H1 (cell line): ENCODE measurements at regions not wholly inside any gene's neighbourhood (a gene's known extent, or its start where the extent isn't known, plus 50 kb on each side); places are given as distances from the start of the nearest gene placed in this dataset.

ENCODE experiments used
- CTCF ChIA-PET: fragments of 300-600 bp; sonication (Branson Sonifier 250); formaldehyde crosslinking; loops from one replicate; lab custom pipeline; 2021; ENCODE audit not compliant: partially characterized antibody; lab: Charles Lee
- POLR2A ChIA-PET: fragments of 300-600 bp; sonication (Branson Sonifier 250); formaldehyde crosslinking; loops from one replicate; lab custom pipeline; 2021; ENCODE audit warnings: inconsistent platforms; ENCODE audit not compliant: partially characterized antibody; lab: Charles Lee
- DNase-seq, 2 experiments: peaks; one replicate each; pipeline versions ENCODE4 v3.0.0 to v3.0.0-alpha.2; 2010 to 2022; ENCODE audit warnings: low spot score in 2 of 2, low read depth in 1 of 2, mixed read lengths in 1 of 2
- FAIRE-seq: peaks from 2 replicates; lab custom pipeline; 2011; peaks lifted over from hg19 to GRCh38; lab: Jason Lieb, UNC
- H2AFZ ChIP-seq: 2 replicates; pipeline ENCODE4 v1.8.1; 2012; ENCODE audit warnings: low read length, inconsistent platforms
- H2AK5ac ChIP-seq: 2 replicates; pipeline ENCODE4 v1.6.1; 2013; ENCODE audit warnings: low read depth, low read length
- H2BK120ac ChIP-seq: replicated peaks from 2 replicates; pipeline ENCODE3; 2013; ENCODE audit warnings: low read depth, low read length, inconsistent platforms
- H2BK12ac ChIP-seq: 2 replicates; pipeline ENCODE4 v1.6.1; 2013; ENCODE audit warnings: low read depth, low read length
- H2BK15ac ChIP-seq: 2 replicates; pipeline ENCODE4 v1.6.1; 2013; ENCODE audit warnings: low read length
- H2BK20ac ChIP-seq: 2 replicates; pipeline ENCODE4 v1.6.1; 2013; ENCODE audit warnings: low read length
- H2BK5ac ChIP-seq: 2 replicates; pipeline ENCODE4 v1.6.1; 2013; ENCODE audit warnings: low read depth, low read length
- H3K14ac ChIP-seq: 2 replicates; pipeline ENCODE4 v1.6.1; 2013; ENCODE audit warnings: inconsistent platforms; ENCODE audit not compliant: insufficient read length
- H3K18ac ChIP-seq: 2 replicates; pipeline ENCODE4 v1.6.1; 2013; ENCODE audit warnings: low read length; ENCODE audit errors: extremely low read depth
- H3K23ac ChIP-seq: 2 replicates; pipeline ENCODE4 v1.6.1; 2013; ENCODE audit warnings: inconsistent platforms; ENCODE audit not compliant: insufficient read length
- H3K23me2 ChIP-seq: 2 replicates; pipeline ENCODE4 v1.6.1; 2013; ENCODE audit warnings: low read depth, low read length
- H3K27ac ChIP-seq: 2 replicates; pipeline ENCODE4 v1.6.1; 2011; ENCODE audit warnings: low read depth, low read length, inconsistent platforms
- H3K27me3 ChIP-seq, 4 experiments: replicated peaks in 1 of 4; 1 replicate in 1 of 4; 2 replicates in 3 of 4; pipeline versions ENCODE4 v1.6.1 to v1.8.1; 2011 to 2013; ENCODE audit warnings: low read length in 3 of 4, mild to moderate bottlenecking in 3 of 4, inconsistent platforms in 2 of 4, mixed read lengths in 2 of 4, moderate library complexity in 1 of 4; ENCODE audit not compliant: control insufficient read depth in 3 of 4, insufficient read depth in 3 of 4; ENCODE audit errors: extremely low read depth in 1 of 4
- H3K36me3 ChIP-seq, 4 experiments: 2 replicates each; pipeline versions ENCODE4 v1.6.1 to v1.8.1; 2011 to 2013; ENCODE audit warnings: mild to moderate bottlenecking in 4 of 4, low read length in 3 of 4, moderate library complexity in 2 of 4, control low read depth in 1 of 4, inconsistent platforms in 1 of 4; ENCODE audit not compliant: insufficient read depth in 4 of 4, control insufficient read depth in 2 of 4
- H3K4ac ChIP-seq: replicated peaks from 2 replicates; pipeline ENCODE3; 2013; ENCODE audit warnings: low read length, low read depth, mixed read lengths, inconsistent platforms; ENCODE audit not compliant: insufficient read length
- H3K4me1 ChIP-seq, 4 experiments: replicated peaks in 1 of 4; 1 replicate in 1 of 4; 2 replicates in 3 of 4; pipeline versions ENCODE4 v1.6.1 to v1.8.1; 2011 to 2013; ENCODE audit warnings: low read length in 3 of 4, inconsistent platforms in 2 of 4, mixed read lengths in 1 of 4; ENCODE audit not compliant: insufficient read depth in 4 of 4, control insufficient read depth in 3 of 4
- H3K4me2 ChIP-seq, 2 experiments: 2 replicates each; pipeline versions ENCODE4 v1.6.1 to v1.8.1; 2011 to 2013; ENCODE audit warnings: low read depth in 2 of 2, low read length in 2 of 2, control low read depth in 1 of 2, inconsistent platforms in 1 of 2, mild to moderate bottlenecking in 1 of 2; ENCODE audit not compliant: insufficient read depth in 1 of 2
- H3K4me3 ChIP-seq, 4 experiments: fragments of 200-600, 300-600 bp in 1 of 4; sonication (generic), shearing (Covaris generic), sonication (Bioruptor Twin) in 1 of 4; 2 replicates each; pipeline versions ENCODE4 v1.5.1 to v1.8.1; 2011 to 2016; ENCODE audit warnings: low read length in 4 of 4, low read depth in 3 of 4, control low read depth in 2 of 4, inconsistent platforms in 2 of 4, mild to moderate bottlenecking in 2 of 4, mixed read lengths in 1 of 4, moderate library complexity in 1 of 4; ENCODE audit not compliant: insufficient read depth in 2 of 4; ENCODE audit errors: extremely low read depth in 1 of 4
- H3K56ac ChIP-seq: replicated peaks from 2 replicates; pipeline ENCODE3; 2013; ENCODE audit warnings: low read depth, mild to moderate bottlenecking, mixed read lengths, low read length, inconsistent platforms; ENCODE audit not compliant: insufficient read length
- H3K79me1 ChIP-seq: 2 replicates; pipeline ENCODE4 v1.6.1; 2013; ENCODE audit warnings: low read depth, low read length, control low read depth
- H3K79me2 ChIP-seq, 2 experiments: 2 replicates each; pipeline versions ENCODE4 v1.6.1 to v1.8.1; 2012 to 2013; ENCODE audit warnings: low read length in 2 of 2, mild to moderate bottlenecking in 2 of 2, inconsistent platforms in 1 of 2; ENCODE audit not compliant: insufficient read depth in 2 of 2, control insufficient read depth in 1 of 2
- H3K9ac ChIP-seq, 4 experiments: replicated peaks in 1 of 4; 1 replicate in 1 of 4; 2 replicates in 3 of 4; pipeline versions ENCODE4 v1.6.1 to v1.8.1; 2011 to 2013; ENCODE audit warnings: low read depth in 3 of 4, low read length in 3 of 4, control low read depth in 2 of 4, mild to moderate bottlenecking in 2 of 4, moderate library complexity in 2 of 4, inconsistent platforms in 1 of 4; ENCODE audit errors: extremely low read depth in 1 of 4
- H3K9me3 ChIP-seq, 2 experiments: 2 replicates each; pipeline versions ENCODE4 v1.6.1 to v1.8.1; 2012 to 2013; ENCODE audit warnings: mild to moderate bottlenecking in 2 of 2, moderate library complexity in 2 of 2, control low read depth in 1 of 2, inconsistent platforms in 1 of 2, low read depth in 1 of 2, low read length in 1 of 2, mixed read lengths in 1 of 2; ENCODE audit not compliant: insufficient read depth in 2 of 2
- H4K20me1 ChIP-seq, 2 experiments: replicated peaks in 1 of 2; 2 replicates each; pipeline versions ENCODE3 to v1.8.1; 2011 to 2013; ENCODE audit warnings: inconsistent platforms in 2 of 2, low read length in 2 of 2, mild to moderate bottlenecking in 1 of 2; ENCODE audit not compliant: insufficient read depth in 2 of 2, control insufficient read depth in 1 of 2
- H4K5ac ChIP-seq: 2 replicates; pipeline ENCODE4 v1.6.1; 2013; ENCODE audit warnings: low read length, low read depth, mixed read lengths, inconsistent platforms; ENCODE audit not compliant: insufficient read length
- H4K8ac ChIP-seq: 2 replicates; pipeline ENCODE4 v1.8.0; 2013; ENCODE audit warnings: mild to moderate bottlenecking, moderate library complexity, low read length, inconsistent platforms; ENCODE audit not compliant: insufficient read depth; ENCODE audit errors: extremely low read depth
- H4K91ac ChIP-seq: replicated peaks from 2 replicates; pipeline ENCODE3; 2013; ENCODE audit warnings: low read length, mixed read lengths, inconsistent platforms; ENCODE audit not compliant: insufficient read length
- GTF2F1 ChIP-seq: IDR thresholded peaks from 2 replicates; pipeline ENCODE4 v1.6.1; 2012; ENCODE audit warnings: low read depth, low read length, improper control_type of control experiment, borderline replicate concordance
- WGBS, 2 experiments: shearing (Covaris generic) in 1 of 2; methylation state at CpG; one replicate each; pipeline versions ENCODE4 v1.1.6 to v1.1.7; 2013 to 2015; ENCODE audit warnings: low lambda C conversion rate in 2 of 2, mixed read lengths in 2 of 2, inconsistent platforms in 1 of 2, low coverage in 1 of 2, missing lambda C conversion rate in 1 of 2; ENCODE audit not compliant: insufficient replicate concordance in 2 of 2, insufficient coverage in 1 of 2, insufficient read length in 1 of 2; ENCODE audit errors: extremely low coverage in 1 of 2, missing lambda C conversion rate in 1 of 2; 5-methylcytosine and 5-hydroxymethylcytosine counted together

- Histone ChIP-seq H4K5ac (no peak overlapping the region), H3K4ac (no peak overlapping the region), H3K56ac (no peak overlapping the region), H3K79me1 (no peaks in the 10 kb centered on the region), H3K14ac (no peak overlapping the region), H3K27ac (no peak overlapping the region), H3K9me3 (no peaks in the 10 kb centered on the region), H3K79me2 (no peaks in the 10 kb centered on the region), H3K27me3 (no peaks in the 10 kb centered on the region), H2BK15ac (no peak overlapping the region), H3K23ac (no peak overlapping the region), H3K9ac (no peak overlapping the region), H4K91ac (no peak overlapping the region), H2BK5ac (no peak overlapping the region), H4K20me1 (no peaks in the 10 kb centered on the region), H3K4me3 (no peak overlapping the region), H2BK20ac (no peak overlapping the region), H3K4me1 (no peaks in the 10 kb centered on the region), H4K8ac (no peak overlapping the region), H3K4me2 (no peak overlapping the region), H2BK12ac (no peak overlapping the region), H3K23me2 (no peaks in the 10 kb centered on the region), H3K36me3 (no peaks in the 10 kb centered on the region), H3K18ac (no peak overlapping the region), H2AFZ (no peak overlapping the region), H2BK120ac (no peak overlapping the region), H2AK5ac (no peak overlapping the region)
- FAIRE-seq (no peak), DNase-seq (no peak)
- WGBS, 2 experiments = 86% methylated on average over 9 of the region's 13 CpGs; no CpG with 5 or more reads in 1 of the 2 experiments
- CTCF ChIA-PET = interaction anchor here (0.6 to 2.1 kb wide), 5 partner anchors 35 to 133 kb away, joined by 3 to 7 read pairs (median 4); no protein-coding TSS in a partner anchor
- POLR2A ChIA-PET = no interaction called here
- no peak for TF ChIP-seq GTF2F1
Observed at GRCh38 chr1:177812650-177813049, 157.2 kb downstream of the SEC16B start.
